ENCODE measurements at regions not wholly inside any gene's neighbourhood (a gene's known extent, or its start where the extent isn't known, plus 50 kb on each side); places are given as distances from the start of the nearest gene placed in this dataset.

DNA sequence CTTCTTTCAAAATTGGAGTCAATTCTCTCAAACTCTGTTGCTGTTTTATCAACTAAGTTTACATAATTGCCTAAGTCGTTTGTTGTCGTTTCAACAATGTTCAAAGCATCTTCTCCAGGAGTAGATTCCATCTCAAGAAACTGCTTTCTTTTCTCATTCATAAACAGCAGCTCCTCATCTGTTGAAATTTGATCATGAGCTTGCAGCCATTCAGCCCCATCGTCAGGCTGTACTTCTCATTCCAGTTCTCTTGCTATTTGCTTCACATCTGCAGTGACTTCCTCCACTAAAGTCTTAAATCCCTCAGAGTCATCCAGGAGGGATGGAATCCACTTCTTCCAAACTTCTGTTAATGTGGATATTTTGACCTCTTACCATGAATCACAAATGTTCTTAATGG is 230.6 kb downstream of the IRF8 start:
- ATAC-seq (ENCODE audit: low read depth in 2 of 2) (no peak), DNase-seq (no peak)
- Mint-ChIP-seq H3K9me3 (no peaks in the 10 kb centered on the region), H3K4me1 (no peaks in the 10 kb centered on the region), H3K27me3 (peaks cover 13 to 24% (median 16%) of the 10 kb centered on the region in 3 donors), H3K36me3 (no peaks in the 10 kb centered on the region), H3K4me3 (no peak overlapping the region), H3K27ac (no peak overlapping the region)

DNA sequence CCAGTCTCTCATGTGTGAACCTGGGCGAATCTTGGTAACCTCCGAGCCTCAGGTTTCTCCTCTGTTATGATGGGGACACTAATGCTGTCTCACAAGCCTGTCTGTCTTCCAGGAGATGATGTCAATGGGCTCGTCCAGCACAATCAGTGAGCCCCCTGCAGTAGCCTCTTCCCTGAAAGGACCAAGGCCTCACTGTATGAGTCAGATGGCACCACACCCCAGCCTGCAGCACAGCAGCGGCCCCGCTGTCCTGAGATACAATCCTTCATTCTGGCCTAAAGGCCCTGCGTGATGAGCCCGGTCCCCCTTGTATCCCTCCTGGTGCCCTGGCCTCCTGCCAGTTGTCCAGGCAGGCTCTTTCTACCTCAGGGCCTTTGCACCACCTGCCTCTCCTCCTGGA is 234.4 kb downstream of the IRF8 start:
- Mint-ChIP-seq H3K4me3 (no peak overlapping the region), H3K4me1 (no peaks in the 10 kb centered on the region), H3K9me3 (no peaks in the 10 kb centered on the region), H3K27ac (no peak overlapping the region), H3K36me3 (no peaks in the 10 kb centered on the region), H3K27me3 (peaks cover 17 to 28% (median 19%) of the 10 kb centered on the region in 3 donors)
- DNase-seq = no peak
- no peak for ATAC-seq (ENCODE audit: low read depth in 2 of 2)

GRCh38 chr16:86133847-86134375 is 234.9 kb downstream of the IRF8 start:
- no peaks in the 10 kb centered on the region for H3K4me1 Mint-ChIP-seq
- DNase-seq (no peak), ATAC-seq (ENCODE audit: low read depth in 2 of 2) (no peak)
- no peaks in the 10 kb centered on the region for H3K9me3 Mint-ChIP-seq
- no peak overlapping the region for H3K4me3 Mint-ChIP-seq
- H3K27me3 Mint-ChIP-seq = peaks cover 17 to 31% (median 19%) of the 10 kb centered on the region in 3 donors
- H3K27ac Mint-ChIP-seq = no peak overlapping the region
- H3K36me3 Mint-ChIP-seq = no peaks in the 10 kb centered on the region

- no peak overlapping the region for H3K27ac Mint-ChIP-seq
- no peaks in the 10 kb centered on the region for H3K9me3 Mint-ChIP-seq
- no peak overlapping the region for H3K4me3 Mint-ChIP-seq
- DNase-seq = no peak
- H3K4me1 Mint-ChIP-seq = no peaks in the 10 kb centered on the region
- H3K27me3 Mint-ChIP-seq = peaks cover 22 to 25% (median 23%) of the 10 kb centered on the region in 3 donors
- ATAC-seq (ENCODE audit: low read depth in 2 of 2) = no peak
- H3K36me3 Mint-ChIP-seq = no peaks in the 10 kb centered on the region
Observed at GRCh38 chr16:86134802-86135461, 236.0 kb downstream of the IRF8 start.

DNA sequence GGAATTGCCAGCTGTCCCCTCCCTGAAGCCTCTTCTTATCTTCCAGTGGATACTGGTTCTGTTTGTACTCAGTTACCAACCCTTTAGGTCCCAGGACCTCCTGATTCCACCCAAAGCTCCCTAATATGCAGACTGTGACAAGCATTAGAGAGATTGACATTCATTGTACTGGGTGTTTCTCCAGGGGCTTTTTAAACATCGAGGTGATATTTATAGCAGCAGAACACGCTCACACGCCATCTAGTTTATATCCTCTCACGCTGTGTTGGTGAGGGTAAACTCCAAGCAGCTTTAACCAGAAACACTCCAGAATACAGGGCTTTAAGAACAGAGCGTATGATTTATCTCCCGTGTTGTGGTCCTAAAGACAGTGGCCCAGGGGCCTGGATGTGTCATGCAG is 238.4 kb downstream of the IRF8 start:
- DNase-seq (no peak), ATAC-seq (ENCODE audit: low read depth in 2 of 2) (no peak)
- Mint-ChIP-seq H3K27ac (peak overlapping the region in 1 of 6 donors; percentile 13), H3K27me3 (peaks cover 26 to 32% (median 28%) of the 10 kb centered on the region in 3 donors), H3K9me3 (no peaks in the 10 kb centered on the region), H3K4me3 (no peak overlapping the region), H3K36me3 (no peaks in the 10 kb centered on the region), H3K4me1 (no peaks in the 10 kb centered on the region)

DNA sequence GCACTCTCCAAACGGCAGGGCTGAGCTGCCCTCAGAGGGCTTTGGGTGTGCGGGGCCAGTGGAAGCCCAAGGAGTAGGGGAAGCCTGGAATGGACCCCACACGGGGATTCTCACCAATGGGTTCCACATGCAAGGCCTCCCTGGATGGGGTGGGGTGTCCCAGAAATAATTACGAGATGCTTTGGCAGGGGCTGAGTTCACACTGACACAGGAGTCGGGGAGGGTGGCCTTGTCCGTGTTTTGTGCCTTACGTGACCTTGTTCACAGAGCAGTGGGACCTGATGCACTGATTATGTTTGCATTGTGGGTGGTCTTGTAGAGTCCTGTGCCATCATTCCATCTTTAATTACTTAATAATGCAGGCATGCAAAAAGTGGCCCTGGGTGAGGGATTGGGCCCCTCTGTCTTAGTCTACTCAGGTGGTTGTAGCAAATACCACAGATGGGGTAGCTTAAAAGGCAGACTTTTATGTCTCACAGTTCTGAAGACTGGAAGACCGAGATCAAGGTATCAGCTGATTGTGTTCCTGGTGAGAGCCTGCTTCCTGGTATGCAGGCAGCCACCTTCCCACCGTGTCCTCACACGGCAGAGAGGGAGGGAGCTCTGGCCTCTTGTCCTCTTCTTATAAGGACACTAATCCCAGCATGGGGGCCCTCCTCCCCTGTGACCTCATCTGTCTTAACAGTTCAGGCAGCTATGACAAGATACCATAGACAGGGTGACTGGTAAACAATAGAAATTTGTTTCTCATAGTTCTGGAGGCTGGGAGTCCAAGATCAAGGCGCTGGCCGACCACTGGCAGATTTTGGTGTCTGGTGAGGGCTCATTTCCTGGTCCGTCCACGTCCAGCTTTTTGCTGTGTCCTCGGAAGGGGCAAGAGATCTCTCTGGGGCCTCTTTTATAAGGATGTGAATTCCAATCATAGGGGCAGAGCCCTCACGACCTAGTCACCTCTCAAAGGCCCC is 239.4 kb downstream of the IRF8 start:
- H3K36me3 Mint-ChIP-seq = no peaks in the 10 kb centered on the region
- ATAC-seq (ENCODE audit: low read depth in 2 of 2) (no peak), DNase-seq (no peak)
- H3K27ac Mint-ChIP-seq = no peak overlapping the region
- no peaks in the 10 kb centered on the region for H3K9me3 Mint-ChIP-seq
- no peak overlapping the region for H3K4me3 Mint-ChIP-seq
- H3K27me3 Mint-ChIP-seq = peaks cover 28 to 39% (median 30%) of the 10 kb centered on the region in 3 donors
- H3K4me1 Mint-ChIP-seq = no peaks in the 10 kb centered on the region

- no peak overlapping the region for H3K4me3 Mint-ChIP-seq
- peaks cover 0 to 2% (median 0%) of the 10 kb centered on the region in 7 donors for H3K9me3 Mint-ChIP-seq
- peak overlapping the region in 1 of 6 donors; percentile 54 for H3K27ac Mint-ChIP-seq
- no peaks in the 10 kb centered on the region for H3K36me3 Mint-ChIP-seq
- H3K27me3 Mint-ChIP-seq = peaks cover 21 to 26% (median 25%) of the 10 kb centered on the region in 3 donors
- ATAC-seq (ENCODE audit: low read depth in 2 of 2) (no peak), DNase-seq (no peak)
- no peaks in the 10 kb centered on the region for H3K4me1 Mint-ChIP-seq
Observed at GRCh38 chr16:86142801-86143236, 243.9 kb downstream of the IRF8 start.

DNA sequence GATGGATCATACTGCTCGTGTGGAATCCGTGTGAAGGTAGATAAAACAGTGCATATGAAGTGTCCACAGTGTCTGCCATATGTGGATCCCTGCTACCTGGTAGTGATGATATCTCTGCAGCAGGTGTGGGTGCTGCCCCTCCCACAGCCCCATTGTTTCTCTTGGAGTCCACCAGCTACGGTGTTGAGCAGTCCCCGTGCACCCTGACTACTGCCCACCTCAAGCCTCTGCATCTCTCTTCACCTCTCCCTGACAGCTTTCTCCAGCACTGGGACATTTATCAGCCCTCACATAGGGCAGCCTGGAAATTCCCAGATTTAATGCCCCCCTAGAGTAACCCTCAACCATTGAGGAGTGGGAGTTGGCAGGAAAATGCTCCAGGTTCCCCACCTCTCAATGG is 244.7 kb downstream of the IRF8 start:
- DNase-seq (no peak), ATAC-seq (ENCODE audit: low read depth in 2 of 2) (no peak)
- Mint-ChIP-seq H3K9me3 (peaks cover 0 to 3% (median 0%) of the 10 kb centered on the region in 7 donors), H3K36me3 (no peaks in the 10 kb centered on the region), H3K4me1 (no peaks in the 10 kb centered on the region), H3K27me3 (peaks cover 20 to 28% (median 21%) of the 10 kb centered on the region in 3 donors), H3K4me3 (no peak overlapping the region), H3K27ac (no peak overlapping the region)

DNA sequence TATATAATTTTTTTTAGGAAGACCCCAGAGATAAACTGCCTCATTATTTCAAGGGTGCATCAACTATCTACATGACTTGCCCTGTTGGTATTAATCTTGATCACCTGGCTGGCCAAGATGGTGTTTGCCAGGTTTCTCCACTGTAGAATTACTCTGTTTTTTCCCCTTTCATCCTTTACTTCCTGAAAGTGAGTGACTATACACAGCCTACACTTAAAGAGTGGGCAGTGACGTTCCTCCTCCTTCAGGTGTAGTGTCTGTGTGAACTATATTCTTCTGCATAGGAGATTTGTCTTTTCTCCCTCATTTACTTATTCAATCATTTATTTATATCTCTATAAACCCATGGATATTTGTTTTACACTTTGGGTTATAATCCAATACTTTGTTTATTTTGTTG is 246.7 kb downstream of the IRF8 start:
- Mint-ChIP-seq H3K9me3 (peaks cover 0 to 3% (median 0%) of the 10 kb centered on the region in 7 donors), H3K4me3 (no peak overlapping the region), H3K27ac (no peak overlapping the region), H3K4me1 (no peaks in the 10 kb centered on the region), H3K27me3 (peaks cover 17 to 27% (median 23%) of the 10 kb centered on the region in 3 donors), H3K36me3 (no peaks in the 10 kb centered on the region)
- DNase-seq (no peak), ATAC-seq (ENCODE audit: low read depth in 2 of 2) (no peak)

- peaks cover 0 to 3% (median 0%) of the 10 kb centered on the region in 7 donors for H3K9me3 Mint-ChIP-seq
- DNase-seq (no peak), ATAC-seq (ENCODE audit: low read depth in 2 of 2) (no peak)
- peaks cover 34 to 45% (median 38%) of the 10 kb centered on the region in 3 donors for H3K27me3 Mint-ChIP-seq
- H3K4me3 Mint-ChIP-seq = no peak overlapping the region
- H3K4me1 Mint-ChIP-seq = no peaks in the 10 kb centered on the region
- no peaks in the 10 kb centered on the region for H3K36me3 Mint-ChIP-seq
- no peak overlapping the region for H3K27ac Mint-ChIP-seq
Observed at GRCh38 chr16:86150641-86151238, 251.8 kb downstream of the IRF8 start.

GRCh38 chr16:86151239-86151851 is 252.4 kb downstream of the IRF8 start:
- Mint-ChIP-seq H3K4me1 (no peaks in the 10 kb centered on the region), H3K9me3 (peaks cover 0 to 3% (median 0%) of the 10 kb centered on the region in 7 donors), H3K36me3 (no peaks in the 10 kb centered on the region), H3K27ac (no peak overlapping the region), H3K27me3 (peaks cover 35 to 45% (median 38%) of the 10 kb centered on the region in 3 donors), H3K4me3 (no peak overlapping the region)
- no peak for ATAC-seq (ENCODE audit: low read depth in 2 of 2)
- DNase-seq = no peak

GRCh38 chr16:86156155-86156554 is 257.2 kb downstream of the IRF8 start:
- Mint-ChIP-seq H3K27ac (no peak overlapping the region), H3K4me3 (no peak overlapping the region), H3K9me3 (peaks cover 0 to 13% (median 5%) of the 10 kb centered on the region in 7 donors)

More at GRCh38 chr16:86156155-86156554, 257.2 kb downstream of the IRF8 start:
- H3K4me1 Mint-ChIP-seq = peaks cover 3 to 12% (median 11%) of the 10 kb centered on the region in 3 donors
- peaks cover 23 to 35% (median 33%) of the 10 kb centered on the region in 3 donors for H3K27me3 Mint-ChIP-seq
- peaks cover 0 to 6% of the 10 kb centered on the region in 2 donors for H3K36me3 Mint-ChIP-seq
- DNase-seq (no peak), ATAC-seq (ENCODE audit: low read depth in 2 of 2) (no peak)

Measured in naive B cell (primary cell).